ENCODE measurements at regions not wholly inside any gene's neighbourhood (a gene's known extent, or its start where the extent isn't known, plus 50 kb on each side); places are given as distances from the start of the nearest gene placed in this dataset.

DNA sequence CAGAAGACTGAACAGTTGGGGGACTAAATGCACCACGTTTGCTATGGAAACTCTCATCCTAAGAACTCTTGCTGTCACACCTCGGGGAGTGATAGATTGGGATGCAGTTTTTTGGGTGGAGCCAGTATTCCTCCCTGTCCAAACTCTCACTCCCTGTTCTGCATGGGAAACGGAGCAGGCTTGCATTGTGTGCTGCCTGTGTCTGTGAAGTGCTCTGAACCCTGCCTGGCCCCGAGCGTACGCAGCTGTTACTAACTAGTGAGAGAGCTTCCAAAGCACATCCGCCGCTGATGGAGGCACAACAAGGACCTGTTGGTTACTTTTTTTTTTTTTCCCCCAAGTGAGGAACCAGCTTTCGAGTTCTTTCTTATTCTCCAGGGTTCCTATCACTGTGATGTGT is 195.5 kb downstream of the ANAPC1 start:
- Histone ChIP-seq H3K9me3 (ENCODE audit: control insufficient read depth, low read length) (no peaks in the 10 kb centered on the region), H3K36me3 (ENCODE audit: control insufficient read depth, insufficient read depth, low read length) (no peaks in the 10 kb centered on the region), H3K4me3 (ENCODE audit: low read length) (no peak overlapping the region), H3K27ac (ENCODE audit: low read depth, low read length) (no peak overlapping the region), H3K27me3 (ENCODE audit: control insufficient read depth, insufficient read depth, low read length, poor library complexity, severe bottlenecking) (peaks cover 12% of the 10 kb centered on the region), H3K9ac (ENCODE audit: extremely low read depth, low read length, poor library complexity, severe bottlenecking) (no peak overlapping the region), H3K4me1 (ENCODE audit: control insufficient read depth, insufficient read depth, low read length) (peaks cover 8% of the 10 kb centered on the region)
- Mint-ChIP-seq H3K27ac (no peak overlapping the region), H3K4me3 (no peak overlapping the region), H3K9me3 (peaks cover 1% of the 10 kb centered on the region), H3K36me3 (ENCODE audit: low read depth) (no peaks in the 10 kb centered on the region), H3K4me1 (peaks cover 11% of the 10 kb centered on the region), H3K27me3 (ENCODE audit: insufficient read depth) (peaks cover 6% of the 10 kb centered on the region)
- 89 to 94% methylated on average over 4 to 9 of the region's 9 CpGs for WGBS, 2 experiments (ENCODE audit: insufficient coverage in 1 of 2, insufficient read length in 1 of 2)
- TF ChIP-seq, protein P1, sequence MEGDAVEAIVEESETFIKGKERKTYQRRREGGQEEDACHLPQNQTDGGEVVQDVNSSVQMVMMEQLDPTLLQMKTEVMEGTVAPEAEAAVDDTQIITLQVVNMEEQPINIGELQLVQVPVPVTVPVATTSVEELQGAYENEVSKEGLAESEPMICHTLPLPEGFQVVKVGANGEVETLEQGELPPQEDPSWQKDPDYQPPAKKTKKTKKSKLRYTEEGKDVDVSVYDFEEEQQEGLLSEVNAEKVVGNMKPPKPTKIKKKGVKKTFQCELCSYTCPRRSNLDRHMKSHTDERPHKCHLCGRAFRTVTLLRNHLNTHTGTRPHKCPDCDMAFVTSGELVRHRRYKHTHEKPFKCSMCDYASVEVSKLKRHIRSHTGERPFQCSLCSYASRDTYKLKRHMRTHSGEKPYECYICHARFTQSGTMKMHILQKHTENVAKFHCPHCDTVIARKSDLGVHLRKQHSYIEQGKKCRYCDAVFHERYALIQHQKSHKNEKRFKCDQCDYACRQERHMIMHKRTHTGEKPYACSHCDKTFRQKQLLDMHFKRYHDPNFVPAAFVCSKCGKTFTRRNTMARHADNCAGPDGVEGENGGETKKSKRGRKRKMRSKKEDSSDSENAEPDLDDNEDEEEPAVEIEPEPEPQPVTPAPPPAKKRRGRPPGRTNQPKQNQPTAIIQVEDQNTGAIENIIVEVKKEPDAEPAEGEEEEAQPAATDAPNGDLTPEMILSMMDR (conservative IDR thresholded peaks at IDR 0.05), result no peak
- DNase-seq, result no peak

DNA sequence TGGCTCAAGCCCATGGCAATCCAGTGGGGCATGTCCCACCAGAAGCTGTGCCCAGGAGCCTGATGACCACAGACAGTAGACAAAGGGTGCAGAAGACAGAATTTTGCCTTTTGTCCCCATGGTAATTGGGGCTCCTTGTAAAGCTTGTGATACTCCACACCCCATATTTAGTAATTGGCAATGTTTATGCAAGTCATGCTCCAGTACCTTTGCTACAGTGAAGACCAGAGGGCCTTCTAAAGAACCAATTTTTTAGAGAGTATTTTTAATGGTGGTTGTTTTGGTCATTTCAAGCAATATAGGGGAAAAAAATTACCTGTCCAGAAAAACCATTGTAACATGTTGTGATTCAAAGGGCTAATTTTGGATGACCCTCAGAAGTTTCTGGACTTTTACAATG is 194.8 kb downstream of the ANAPC1 start:
- H3K27me3 ChIP-seq (ENCODE audit: control insufficient read depth, insufficient read depth, low read length, poor library complexity, severe bottlenecking), result peaks cover 12% of the 10 kb centered on the region
- Mint-ChIP-seq H3K4me1 (peaks cover 11% of the 10 kb centered on the region), H3K27ac (no peak overlapping the region)

DNA sequence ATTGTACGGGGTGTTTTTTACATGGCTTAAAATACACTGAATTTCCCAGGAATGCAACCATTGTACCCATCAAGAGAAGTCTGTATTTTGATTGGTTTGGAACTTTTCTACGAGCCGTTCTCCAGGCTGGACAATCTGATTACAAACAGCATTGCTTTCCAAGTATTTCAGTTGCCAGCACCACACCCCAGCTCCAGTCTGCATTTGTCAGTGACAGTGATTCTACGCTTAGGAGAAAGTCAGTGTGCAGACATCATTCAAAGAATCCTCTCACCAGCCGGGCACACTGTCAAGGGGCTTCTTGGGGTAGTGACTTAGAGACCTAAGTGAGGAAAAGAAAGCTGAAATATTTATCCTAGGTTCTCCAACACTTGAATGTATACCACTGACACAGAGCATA is 194.1 kb downstream of the ANAPC1 start:
- Mint-ChIP-seq H3K36me3 (ENCODE audit: low read depth) (no peaks in the 10 kb centered on the region), H3K27ac (no peak overlapping the region), H3K4me1 (peaks cover 6% of the 10 kb centered on the region), H3K27me3 (ENCODE audit: insufficient read depth) (peaks cover 6% of the 10 kb centered on the region), H3K9me3 (peaks cover under 1% of the 10 kb centered on the region), H3K4me3 (no peak overlapping the region)
- H3K4me1 ChIP-seq (ENCODE audit: control insufficient read depth, insufficient read depth, low read length), result peaks cover 3% of the 10 kb centered on the region
- no peaks in the 10 kb centered on the region for H3K9me3 ChIP-seq (ENCODE audit: control insufficient read depth, low read length)
- TF ChIP-seq, protein P1 (conservative IDR thresholded peaks at IDR 0.05), result no peak
- no peak overlapping the region for H3K4me3 ChIP-seq (ENCODE audit: low read length)
- WGBS, 2 experiments (ENCODE audit: insufficient coverage in 1 of 2, insufficient read length in 1 of 2), result 94 to 97% methylated on average over 2 to 5 of the region's 5 CpGs
- no peak overlapping the region for H3K9ac ChIP-seq (ENCODE audit: extremely low read depth, low read length, poor library complexity, severe bottlenecking)
- H3K27ac ChIP-seq (ENCODE audit: low read depth, low read length), result no peak overlapping the region
- peaks cover 12% of the 10 kb centered on the region for H3K27me3 ChIP-seq (ENCODE audit: control insufficient read depth, insufficient read depth, low read length, poor library complexity, severe bottlenecking)
- no peak for DNase-seq
- no peaks in the 10 kb centered on the region for H3K36me3 ChIP-seq (ENCODE audit: control insufficient read depth, insufficient read depth, low read length)

More for the DNA sequence above, 194.8 kb downstream of the ANAPC1 start:
- TF ChIP-seq, protein P1 (conservative IDR thresholded peaks at IDR 0.05), result no peak
- H3K9me3 Mint-ChIP-seq, result peaks cover 1% of the 10 kb centered on the region
- peaks cover 6% of the 10 kb centered on the region for H3K27me3 Mint-ChIP-seq (ENCODE audit: insufficient read depth)
- Histone ChIP-seq H3K36me3 (ENCODE audit: control insufficient read depth, insufficient read depth, low read length) (no peaks in the 10 kb centered on the region), H3K9me3 (ENCODE audit: control insufficient read depth, low read length) (no peaks in the 10 kb centered on the region), H3K9ac (ENCODE audit: extremely low read depth, low read length, poor library complexity, severe bottlenecking) (no peak overlapping the region), H3K4me3 (ENCODE audit: low read length) (no peak overlapping the region), H3K4me1 (ENCODE audit: control insufficient read depth, insufficient read depth, low read length) (peaks cover 8% of the 10 kb centered on the region), H3K27ac (ENCODE audit: low read depth, low read length) (no peak overlapping the region)
- DNase-seq, result no peak
- H3K36me3 Mint-ChIP-seq (ENCODE audit: low read depth), result no peaks in the 10 kb centered on the region
- H3K4me3 Mint-ChIP-seq, result no peak overlapping the region
